GM12878 (cell line): ENCODE measurements at regions not wholly inside any gene's neighbourhood (a gene's known extent, or its start where the extent isn't known, plus 50 kb on each side); places are given as distances from the start of the nearest gene placed in this dataset.

ENCODE experiments used
- ATAC-seq: fragments of 200-7000 bp; cut with Tn5 transposase; 3 replicates; pipeline ENCODE4 v1.9.1; 2020; ENCODE audit warnings: mild to moderate bottlenecking, moderate library complexity
- BruUV-seq: library from RNA; stranded (reverse); fragments of 400-500 nt; replicated peaks from 2 replicates; lab custom pipeline; 2021; lab: Mats Ljungman, UMichigan
- CTCF ChIA-PET: fragments of 300-600 bp; sonication (Branson Sonifier 250); formaldehyde crosslinking; extraction: SDS; loops from one replicate; lab custom pipeline; 2021; ENCODE audit warnings: inconsistent platforms; lab: Yijun Ruan, JAX
- POLR2A ChIA-PET: fragments of 350-600 bp; formaldehyde crosslinking; extraction: SDS; loops from one replicate; lab custom pipeline; 2021; ENCODE audit warnings: inconsistent platforms; lab: Charles Lee
- RAD21 ChIA-PET: fragments of 300-600 bp; sonication (Branson Sonifier 250); formaldehyde crosslinking; loops from one replicate; lab custom pipeline; 2023; ENCODE audit warnings: antibody characterized with exemption; ENCODE audit not compliant: unreplicated experiment; lab: Charles Lee
- SMC1A ChIA-PET: fragments of 300-600 bp; sonication (Branson Sonifier 250); formaldehyde crosslinking; loops from one replicate; lab custom pipeline; 2023; ENCODE audit not compliant: unreplicated experiment, uncharacterized antibody; lab: Charles Lee
- DNase-seq: peaks from one replicate; pipeline ENCODE4 v3.0.0-alpha.2; 2011; ENCODE audit warnings: low read depth, low spot score
- FAIRE-seq: peaks from 3 replicates; lab custom pipeline; 2011; peaks lifted over from hg19 to GRCh38; lab: Jason Lieb, UNC
- H2AFZ ChIP-seq: 2 replicates; pipeline ENCODE4 v1.6.0; 2011; ENCODE audit warnings: low read depth, low read length, control low read depth; ENCODE audit not compliant: control insufficient read depth
- H3K27ac ChIP-seq: 2 replicates; pipeline ENCODE4 v1.5.1; 2011; ENCODE audit warnings: control low read depth; ENCODE audit not compliant: control insufficient read depth, insufficient read depth
- H3K27me3 ChIP-seq, 2 experiments: replicated peaks in 1 of 2; 2 replicates each; pipeline versions ENCODE4 v1.6.0 to v1.6.1; 2011; ENCODE audit warnings: low read length in 1 of 2; ENCODE audit not compliant: control insufficient read depth in 2 of 2, insufficient read depth in 2 of 2
- H3K36me3 ChIP-seq, 2 experiments: 2 replicates each; pipeline ENCODE4 v1.5.1; 2011; ENCODE audit warnings: low read length in 1 of 2; ENCODE audit not compliant: control insufficient read depth in 2 of 2, insufficient read depth in 2 of 2
- H3K4me1 ChIP-seq: 2 replicates; pipeline ENCODE4 v1.6.1; 2011; ENCODE audit warnings: mild to moderate bottlenecking, low read length, moderate library complexity, mixed read lengths; ENCODE audit not compliant: control insufficient read depth, insufficient read depth
- H3K4me2 ChIP-seq: 2 replicates; pipeline ENCODE4 v1.6.0; 2011; ENCODE audit warnings: control low read depth; ENCODE audit not compliant: control insufficient read depth, insufficient read depth
- H3K4me3 ChIP-seq: fragments of 200-600 bp; sonication (generic); 2 replicates; pipeline ENCODE4 v1.5.1; 2016
- H3K79me2 ChIP-seq: 2 replicates; pipeline ENCODE4 v1.6.0; 2011; ENCODE audit warnings: low read length; ENCODE audit not compliant: control insufficient read depth, insufficient read depth
- H3K9ac ChIP-seq: 2 replicates; pipeline ENCODE4 v1.8.0; 2011; ENCODE audit warnings: low read length, control low read depth, mixed read lengths; ENCODE audit not compliant: control insufficient read depth, insufficient read depth
- H3K9me3 ChIP-seq: replicated peaks from 3 replicates; pipeline ENCODE4 v1.5.1; 2011; ENCODE audit warnings: mild to moderate bottlenecking, low read length; ENCODE audit not compliant: control insufficient read depth, insufficient read depth
- H4K20me1 ChIP-seq: 2 replicates; pipeline ENCODE4 v1.6.0; 2011; ENCODE audit not compliant: control insufficient read depth, insufficient read depth
- ATF3 ChIP-seq: IDR thresholded peaks from 2 replicates; pipeline ENCODE4 v1.6.1; 2011; ENCODE audit warnings: low read depth, mild to moderate bottlenecking, low read length, moderate library complexity, borderline replicate concordance; ENCODE audit errors: extremely low read depth
- BMI1 ChIP-seq: fragments of 450-650 bp; IDR thresholded peaks from 2 replicates; pipeline ENCODE4 v1.6.1; 2016; ENCODE audit warnings: mild to moderate bottlenecking, moderate library complexity, borderline replicate concordance
- FOXK2 ChIP-seq: fragments of 450-650 bp; IDR thresholded peaks from 2 replicates; pipeline ENCODE4 v1.6.1; 2017; ENCODE audit warnings: mild to moderate bottlenecking, moderate library complexity
- GABPA ChIP-seq: IDR thresholded peaks from 2 replicates; pipeline ENCODE4 v1.6.1; 2014; ENCODE audit warnings: antibody characterized with exemption, low read depth, mild to moderate bottlenecking, inconsistent platforms
- HDGF ChIP-seq: fragments of 450-650 bp; IDR thresholded peaks from 2 replicates; pipeline ENCODE4 v1.6.1; 2016; ENCODE audit warnings: antibody characterized with exemption
- IRF3 ChIP-seq: fragments of 450-650 bp; IDR thresholded peaks from 2 replicates; pipeline ENCODE4 v1.6.1; 2014; ENCODE audit warnings: mild to moderate bottlenecking
- MEF2A ChIP-seq: IDR thresholded peaks from 2 replicates; pipeline ENCODE4 v1.6.1; 2011; ENCODE audit warnings: low read depth, mild to moderate bottlenecking, low read length, moderate library complexity; ENCODE audit not compliant: insufficient read depth
- MTA3 ChIP-seq: IDR thresholded peaks from 2 replicates; pipeline ENCODE4 v1.6.1; 2012; ENCODE audit warnings: low read length, inconsistent platforms, borderline replicate concordance
- RELA ChIP-seq: fragments of 450-650 bp; IDR thresholded peaks from 2 replicates; pipeline ENCODE4 v1.8.0; 2014; ENCODE audit warnings: borderline replicate concordance; ENCODE audit not compliant: partially characterized antibody
- SUPT20H ChIP-seq: IDR thresholded peaks from 2 replicates; pipeline ENCODE4 v1.6.1; 2011; ENCODE audit warnings: low read depth, mild to moderate bottlenecking, low read length, moderate library complexity, borderline replicate concordance; ENCODE audit not compliant: control insufficient read depth
- SUZ12 ChIP-seq: fragments of 200-600 bp; sonication (generic); IDR thresholded peaks from one replicate; pipeline ENCODE4 v1.6.1; 2018; ENCODE audit warnings: antibody characterized with exemption, mild to moderate bottlenecking; ENCODE audit not compliant: unreplicated experiment
- TBL1XR1 ChIP-seq: IDR thresholded peaks from 2 replicates; pipeline ENCODE4 v1.6.1; 2012; ENCODE audit warnings: low read depth, low read length, improper control_type of control experiment
- YY1 ChIP-seq: IDR thresholded peaks from 2 replicates; pipeline ENCODE4 v1.6.1; 2011; ENCODE audit warnings: low read depth, mild to moderate bottlenecking, low read length
- ZNF274 ChIP-seq: IDR thresholded peaks from one replicate; pipeline ENCODE4 v1.8.0; 2011; ENCODE audit not compliant: insufficient read length, insufficient read depth
- WGBS: methylation state at CpG from one replicate; pipeline ENCODE4 v1.1.6; 2016; ENCODE audit warnings: low lambda C conversion rate; ENCODE audit not compliant: insufficient replicate concordance, insufficient coverage; ENCODE audit errors: missing lambda C conversion rate; 5-methylcytosine and 5-hydroxymethylcytosine counted together
- in situ Hi-C: fragments of 300-500 bp; cut with MboI; formaldehyde crosslinking; loops from 9 replicates; pipeline ENCODE4 v1.14.3; 2018; ENCODE audit warnings: mixed read lengths
- intact Hi-C: fragments of 100-400 bp; cut with micrococcal nuclease; formaldehyde crosslinking; loops from one replicate; pipeline ENCODE4 v1.14.2; 2022; ENCODE audit not compliant: unreplicated experiment
- TF ChIP-seq, protein P1 (sequence below): fragments of 450-650 bp; IDR thresholded peaks from 2 replicates; pipeline ENCODE4 v1.6.1; 2017; ENCODE audit warnings: mild to moderate bottlenecking, moderate library complexity
- TF ChIP-seq, protein P2 (sequence below): fragments of 450-650 bp; formaldehyde crosslinking; IDR thresholded peaks from 2 replicates; pipeline ENCODE4 v1.5.0; 2022; ENCODE audit warnings: mild to moderate bottlenecking, missing genetic modification characterization

DNA sequence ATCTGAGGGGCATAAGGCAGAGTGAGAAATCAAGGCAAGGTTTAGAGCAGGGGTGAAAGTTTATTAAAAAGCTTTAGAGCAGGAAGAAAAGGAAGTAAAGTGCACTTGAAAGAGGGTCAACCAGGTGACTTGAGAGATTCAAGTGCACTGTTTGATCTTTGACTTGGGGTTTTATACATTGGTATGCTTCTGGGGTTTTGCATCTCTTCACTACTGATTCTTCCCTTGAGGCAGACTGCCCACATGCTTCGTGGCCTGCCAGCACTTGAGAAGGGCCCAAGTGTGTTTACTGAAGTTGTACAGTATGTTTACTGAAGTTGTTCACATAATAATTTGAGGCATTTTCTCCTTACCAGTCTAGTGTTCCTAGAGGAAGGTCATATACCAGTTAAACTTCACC is 367.0 kb upstream of the UBE2E2 start (continued):
- no peak for TF ChIP-seq IRF3
- TF ChIP-seq SUPT20H: no peak
- no peak for TF ChIP-seq SUZ12
- no peak for TF ChIP-seq MEF2A
- TF ChIP-seq, protein P1, sequence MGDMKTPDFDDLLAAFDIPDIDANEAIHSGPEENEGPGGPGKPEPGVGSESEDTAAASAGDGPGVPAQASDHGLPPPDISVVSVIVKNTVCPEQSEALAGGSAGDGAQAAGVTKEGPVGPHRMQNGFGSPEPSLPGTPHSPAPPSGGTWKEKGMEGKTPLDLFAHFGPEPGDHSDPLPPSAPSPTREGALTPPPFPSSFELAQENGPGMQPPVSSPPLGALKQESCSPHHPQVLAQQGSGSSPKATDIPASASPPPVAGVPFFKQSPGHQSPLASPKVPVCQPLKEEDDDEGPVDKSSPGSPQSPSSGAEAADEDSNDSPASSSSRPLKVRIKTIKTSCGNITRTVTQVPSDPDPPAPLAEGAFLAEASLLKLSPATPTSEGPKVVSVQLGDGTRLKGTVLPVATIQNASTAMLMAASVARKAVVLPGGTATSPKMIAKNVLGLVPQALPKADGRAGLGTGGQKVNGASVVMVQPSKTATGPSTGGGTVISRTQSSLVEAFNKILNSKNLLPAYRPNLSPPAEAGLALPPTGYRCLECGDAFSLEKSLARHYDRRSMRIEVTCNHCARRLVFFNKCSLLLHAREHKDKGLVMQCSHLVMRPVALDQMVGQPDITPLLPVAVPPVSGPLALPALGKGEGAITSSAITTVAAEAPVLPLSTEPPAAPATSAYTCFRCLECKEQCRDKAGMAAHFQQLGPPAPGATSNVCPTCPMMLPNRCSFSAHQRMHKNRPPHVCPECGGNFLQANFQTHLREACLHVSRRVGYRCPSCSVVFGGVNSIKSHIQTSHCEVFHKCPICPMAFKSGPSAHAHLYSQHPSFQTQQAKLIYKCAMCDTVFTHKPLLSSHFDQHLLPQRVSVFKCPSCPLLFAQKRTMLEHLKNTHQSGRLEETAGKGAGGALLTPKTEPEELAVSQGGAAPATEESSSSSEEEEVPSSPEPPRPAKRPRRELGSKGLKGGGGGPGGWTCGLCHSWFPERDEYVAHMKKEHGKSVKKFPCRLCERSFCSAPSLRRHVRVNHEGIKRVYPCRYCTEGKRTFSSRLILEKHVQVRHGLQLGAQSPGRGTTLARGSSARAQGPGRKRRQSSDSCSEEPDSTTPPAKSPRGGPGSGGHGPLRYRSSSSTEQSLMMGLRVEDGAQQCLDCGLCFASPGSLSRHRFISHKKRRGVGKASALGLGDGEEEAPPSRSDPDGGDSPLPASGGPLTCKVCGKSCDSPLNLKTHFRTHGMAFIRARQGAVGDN: no peak

DNA sequence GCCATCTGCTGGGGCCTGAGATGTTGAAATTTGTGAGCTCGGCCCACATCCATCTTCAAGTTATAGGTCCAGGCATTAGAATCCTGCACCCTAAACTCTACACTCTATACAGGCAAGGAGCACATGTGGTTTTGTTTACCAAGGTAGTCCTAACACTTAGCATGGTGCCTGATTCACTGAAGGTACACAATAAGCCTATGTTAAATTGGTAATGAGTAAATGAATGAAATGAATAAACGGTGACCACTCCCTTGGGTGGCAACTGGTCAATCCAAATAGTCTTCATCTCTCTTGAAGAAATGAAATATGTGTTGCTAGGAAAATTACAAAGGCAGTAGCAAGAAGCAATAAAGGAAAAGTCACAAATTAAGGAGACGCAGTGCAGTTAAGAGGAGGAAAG is 359.3 kb upstream of the UBE2E2 start:
- WGBS: 13% methylated on average over 3 of the region's 3 CpGs
- Histone ChIP-seq H3K4me3 (no peak overlapping the region), H3K27ac (no peak overlapping the region), H2AFZ (no peak overlapping the region), H3K27me3 (no peaks in the 10 kb centered on the region), H3K4me1 (no peaks in the 10 kb centered on the region), H3K9me3 (no peaks in the 10 kb centered on the region), H3K9ac (no peak overlapping the region), H3K4me2 (no peak overlapping the region), H4K20me1 (no peaks in the 10 kb centered on the region), H3K36me3 (no peaks in the 10 kb centered on the region), H3K79me2 (no peaks in the 10 kb centered on the region)
- ChIA-PET CTCF (no interaction called here), SMC1A (no interaction called here), POLR2A (no interaction called here), RAD21 (no interaction called here)
- in situ Hi-C loops (no loop called here), intact Hi-C loops (no loop called here)
- DNase-seq (no peak), FAIRE-seq (no peak), ATAC-seq (no peak)
- BruUV-seq: no TSS peak
- no peak for TF ChIP-seq HDGF
- TF ChIP-seq ATF3: no peak
- TF ChIP-seq BMI1: no peak
- no peak for TF ChIP-seq TBL1XR1
- TF ChIP-seq YY1: no peak
- TF ChIP-seq ZNF274: no peak
- no peak for TF ChIP-seq MTA3
- no peak for TF ChIP-seq FOXK2
- TF ChIP-seq RELA: no peak
- TF ChIP-seq GABPA: no peak
- TF ChIP-seq, protein P2, sequence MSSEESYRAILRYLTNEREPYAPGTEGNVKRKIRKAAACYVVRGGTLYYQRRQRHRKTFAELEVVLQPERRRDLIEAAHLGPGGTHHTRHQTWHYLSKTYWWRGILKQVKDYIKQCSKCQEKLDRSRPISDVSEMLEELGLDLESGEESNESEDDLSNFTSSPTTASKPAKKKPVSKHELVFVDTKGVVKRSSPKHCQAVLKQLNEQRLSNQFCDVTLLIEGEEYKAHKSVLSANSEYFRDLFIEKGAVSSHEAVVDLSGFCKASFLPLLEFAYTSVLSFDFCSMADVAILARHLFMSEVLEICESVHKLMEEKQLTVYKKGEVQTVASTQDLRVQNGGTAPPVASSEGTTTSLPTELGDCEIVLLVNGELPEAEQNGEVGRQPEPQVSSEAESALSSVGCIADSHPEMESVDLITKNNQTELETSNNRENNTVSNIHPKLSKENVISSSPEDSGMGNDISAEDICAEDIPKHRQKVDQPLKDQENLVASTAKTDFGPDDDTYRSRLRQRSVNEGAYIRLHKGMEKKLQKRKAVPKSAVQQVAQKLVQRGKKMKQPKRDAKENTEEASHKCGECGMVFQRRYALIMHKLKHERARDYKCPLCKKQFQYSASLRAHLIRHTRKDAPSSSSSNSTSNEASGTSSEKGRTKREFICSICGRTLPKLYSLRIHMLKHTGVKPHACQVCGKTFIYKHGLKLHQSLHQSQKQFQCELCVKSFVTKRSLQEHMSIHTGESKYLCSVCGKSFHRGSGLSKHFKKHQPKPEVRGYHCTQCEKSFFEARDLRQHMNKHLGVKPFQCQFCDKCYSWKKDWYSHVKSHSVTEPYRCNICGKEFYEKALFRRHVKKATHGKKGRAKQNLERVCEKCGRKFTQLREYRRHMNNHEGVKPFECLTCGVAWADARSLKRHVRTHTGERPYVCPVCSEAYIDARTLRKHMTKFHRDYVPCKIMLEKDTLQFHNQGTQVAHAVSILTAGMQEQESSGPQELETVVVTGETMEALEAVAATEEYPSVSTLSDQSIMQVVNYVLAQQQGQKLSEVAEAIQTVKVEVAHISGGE (CRISPR knock-in tag): no peak
